HepG2 (cell line): ENCODE measurements at regions not wholly inside any gene's neighbourhood (a gene's known extent, or its start where the extent isn't known, plus 50 kb on each side); places are given as distances from the start of the nearest gene placed in this dataset.

ENCODE experiments used
- ATAC-seq: fragments of 200-7000 bp; cut with Tn5 transposase; 3 replicates; pipeline ENCODE4 v1.9.1; 2020; ENCODE audit warnings: mild to moderate bottlenecking, moderate library complexity
- BruUV-seq: library from RNA; stranded (reverse); fragments of 400-500 nt; replicated peaks from 2 replicates; lab custom pipeline; 2021; lab: Mats Ljungman, UMichigan
- CTCF ChIA-PET: fragments of 300-600 bp; formaldehyde crosslinking; extraction: SDS; loops from one replicate; lab custom pipeline; 2021; ENCODE audit warnings: low total read pairs, inconsistent platforms, low intra/inter-chr PET ratio; lab: Yijun Ruan, JAX
- POLR2A ChIA-PET: fragments of 350-600 bp; sonication (Branson Sonifier 250); formaldehyde crosslinking; loops from one replicate; lab custom pipeline; 2020; ENCODE audit warnings: antibody characterized with exemption, inconsistent platforms; lab: Yijun Ruan, JAX
- DNase-seq: peaks from one replicate; pipeline ENCODE4 v3.0.0-alpha.2; 2015; ENCODE audit warnings: low spot score
- FAIRE-seq: peaks from 3 replicates; lab custom pipeline; 2011; peaks lifted over from hg19 to GRCh38; lab: Jason Lieb, UNC
- H2AFZ ChIP-seq: one replicate; pipeline ENCODE4 v1.6.1; 2011; ENCODE audit warnings: low read length, inconsistent platforms
- H3K27ac ChIP-seq: fragments of 300-600 bp; 3 replicates; pipeline ENCODE4 v1.8.0; 2011; ENCODE audit warnings: mixed run types, mild to moderate bottlenecking, mixed read lengths, low read length, inconsistent platforms; ENCODE audit not compliant: insufficient read depth; ENCODE audit errors: extremely low read length
- H3K27me3 ChIP-seq, 2 experiments: fragments of 200-600 bp in 1 of 2; 2 replicates in 1 of 2; 3 replicates in 1 of 2; pipeline versions ENCODE4 v1.6.0 to v1.8.0; 2011; ENCODE audit warnings: low read length in 2 of 2, mild to moderate bottlenecking in 2 of 2, moderate library complexity in 2 of 2, inconsistent platforms in 1 of 2; ENCODE audit not compliant: insufficient read depth in 2 of 2, control insufficient read depth in 1 of 2
- H3K36me3 ChIP-seq, 2 experiments: fragments of 200-600 bp in 1 of 2; replicated peaks in 1 of 2; 2 replicates in 1 of 2; 3 replicates in 1 of 2; pipeline versions ENCODE4 v1.5.1 to v1.8.0; 2011; ENCODE audit warnings: low read length in 2 of 2, inconsistent platforms in 1 of 2; ENCODE audit not compliant: insufficient read depth in 2 of 2, control insufficient read depth in 1 of 2
- H3K4me1 ChIP-seq: 2 replicates; pipeline ENCODE4 v1.5.1; 2012; ENCODE audit warnings: low read length, inconsistent platforms; ENCODE audit not compliant: insufficient read depth
- H3K4me2 ChIP-seq: 2 replicates; pipeline ENCODE4 v1.6.0; 2011; ENCODE audit warnings: low read depth, low read length, inconsistent platforms
- H3K4me3 ChIP-seq, 3 experiments: fragments of 200-600 bp in 1 of 3; sonication (generic), shearing (Covaris generic) in 1 of 3; replicated peaks in 1 of 3; 2 replicates each; pipeline ENCODE4 v1.5.1; 2011 to 2016; ENCODE audit warnings: low read length in 3 of 3, inconsistent platforms in 2 of 3, low read depth in 2 of 3, mild to moderate bottlenecking in 2 of 3, control low read depth in 1 of 3, mixed read lengths in 1 of 3; ENCODE audit not compliant: insufficient read depth in 1 of 3
- H3K79me2 ChIP-seq: one replicate; pipeline ENCODE4 v1.6.1; 2011; ENCODE audit warnings: low read length, inconsistent platforms; ENCODE audit not compliant: insufficient read depth
- H3K9ac ChIP-seq: 2 replicates; pipeline ENCODE4 v1.6.0; 2011; ENCODE audit warnings: mild to moderate bottlenecking, low read depth, low read length, inconsistent platforms; ENCODE audit not compliant: insufficient read depth
- H3K9me3 ChIP-seq: 2 replicates; pipeline ENCODE4 v1.5.1; 2012; ENCODE audit warnings: mild to moderate bottlenecking, low read length
- H4K20me1 ChIP-seq: 2 replicates; pipeline ENCODE4 v1.6.0; 2011; ENCODE audit warnings: inconsistent platforms, mild to moderate bottlenecking, low read length, moderate library complexity; ENCODE audit not compliant: insufficient read depth
- ARID4A ChIP-seq: sonication (generic); formaldehyde crosslinking; IDR thresholded peaks from 2 replicates; pipeline ENCODE4 v1.5.0; 2020; ENCODE audit warnings: mild to moderate bottlenecking, missing genetic modification reagents, borderline replicate concordance
- HNRNPL ChIP-seq: fragments of 200-400 bp; formaldehyde crosslinking; IDR thresholded peaks from 2 replicates; pipeline ENCODE4 v1.6.1; 2017; ENCODE audit warnings: mild to moderate bottlenecking, low read depth, low read length
- IRF1 ChIP-seq: sonication (generic); formaldehyde crosslinking; IDR thresholded peaks from 2 replicates; pipeline ENCODE4 v1.4.0; 2020; ENCODE audit warnings: low read depth, mild to moderate bottlenecking, missing genetic modification reagents
- PRPF4 ChIP-seq: fragments of 200-400 bp; formaldehyde crosslinking; IDR thresholded peaks from 2 replicates; pipeline ENCODE4 v1.6.1; 2016; ENCODE audit warnings: low read length, low read depth; ENCODE audit not compliant: poor library complexity, severe bottlenecking
- RFX5 ChIP-seq: IDR thresholded peaks from 2 replicates; pipeline ENCODE4 v1.6.1; 2011; ENCODE audit warnings: low read depth, low read length, improper control_type of control experiment
- RNF219 ChIP-seq: sonication (generic); formaldehyde crosslinking; IDR thresholded peaks from 2 replicates; pipeline ENCODE4 v1.5.0; 2020; ENCODE audit warnings: mild to moderate bottlenecking, missing genetic modification reagents
- SRSF1 ChIP-seq: fragments of 200-400 bp; formaldehyde crosslinking; optimal IDR thresholded peaks from 2 replicates; pipeline ENCODE3; 2017; ENCODE audit warnings: mild to moderate bottlenecking, low read depth, low read length, moderate library complexity
- STAG1 ChIP-seq: sonication (generic); formaldehyde crosslinking; IDR thresholded peaks from 2 replicates; pipeline ENCODE4 v1.4.0; 2020; ENCODE audit warnings: missing genetic modification reagents
- SYNCRIP ChIP-seq: fragments of 200-400 bp; formaldehyde crosslinking; IDR thresholded peaks from 2 replicates; pipeline ENCODE4 v1.6.1; 2018; ENCODE audit warnings: mild to moderate bottlenecking, low read depth, low read length; ENCODE audit not compliant: insufficient read depth
- TAF15 ChIP-seq: fragments of 200-400 bp; formaldehyde crosslinking; IDR thresholded peaks from one replicate; pipeline ENCODE4 v1.6.1; 2018; ENCODE audit warnings: mild to moderate bottlenecking, low read depth, low read length; ENCODE audit not compliant: poor library complexity, severe bottlenecking
- ZFP36L2 ChIP-seq: sonication (generic); formaldehyde crosslinking; IDR thresholded peaks from 2 replicates; pipeline ENCODE4 v1.4.0; 2020; ENCODE audit warnings: missing genetic modification reagents
- ZFP41 ChIP-seq: sonication (generic); formaldehyde crosslinking; IDR thresholded peaks from 2 replicates; pipeline ENCODE4 v1.4.0; 2020; ENCODE audit warnings: mild to moderate bottlenecking, missing genetic modification reagents, borderline replicate concordance
- ZFP82 ChIP-seq: sonication (generic); formaldehyde crosslinking; IDR thresholded peaks from 2 replicates; pipeline ENCODE4 v1.5.1; 2020; ENCODE audit warnings: mild to moderate bottlenecking, missing genetic modification reagents, borderline replicate concordance
- ZNF124 ChIP-seq: sonication (generic); formaldehyde crosslinking; IDR thresholded peaks from 2 replicates; pipeline ENCODE4 v1.4.0; 2020; ENCODE audit warnings: missing genetic modification reagents
- ZNF292 ChIP-seq: sonication (generic); formaldehyde crosslinking; IDR thresholded peaks from 2 replicates; pipeline ENCODE4 v1.8.1; 2022; ENCODE audit warnings: mild to moderate bottlenecking, low read depth, missing genetic modification reagents, borderline replicate concordance
- ZNF34 ChIP-seq: sonication (generic); formaldehyde crosslinking; IDR thresholded peaks from 2 replicates; pipeline ENCODE4 v1.4.0; 2020; ENCODE audit warnings: mild to moderate bottlenecking, missing genetic modification reagents, borderline replicate concordance
- ZNF777 ChIP-seq: sonication (generic); formaldehyde crosslinking; IDR thresholded peaks from 2 replicates; pipeline ENCODE4 v1.4.0; 2020; ENCODE audit warnings: missing genetic modification reagents
- WGBS: methylation state at CpG from one replicate; pipeline ENCODE4 v1.1.6; 2017; ENCODE audit warnings: low lambda C conversion rate; 5-methylcytosine and 5-hydroxymethylcytosine counted together
- in situ Hi-C: cut with HindIII; loops from 2 replicates; pipeline ENCODE4 v1.10.0; 2017; ENCODE audit warnings: low pct_unique_long_range_greater_than_20kb; ENCODE audit not compliant: extremely low pct_ligation_motif_present
- intact Hi-C: fragments of 100-400 bp; cut with micrococcal nuclease; formaldehyde crosslinking; loops from one replicate; pipeline ENCODE4 v1.10.0; 2022; ENCODE audit not compliant: unreplicated experiment

- H3K79me2 ChIP-seq, result no peaks in the 10 kb centered on the region
Measured at GRCh38 chr4:29213020-29213419, 1507.1 kb upstream of the PCDH7 start.

More at GRCh38 chr4:29213020-29213419, 1507.1 kb upstream of the PCDH7 start:
- Histone ChIP-seq H3K4me2 (no peak overlapping the region), H4K20me1 (no peaks in the 10 kb centered on the region), H3K4me1 (no peaks in the 10 kb centered on the region), H3K9me3 (peaks cover 36% of the 10 kb centered on the region), H3K27me3 (no peaks in the 10 kb centered on the region), H2AFZ (no peak overlapping the region), H3K27ac (no peak overlapping the region), H3K4me3 (no peak overlapping the region), H3K9ac (no peak overlapping the region), H3K36me3 (no peaks in the 10 kb centered on the region)
- no TSS peak for BruUV-seq
- DNase-seq (no peak), ATAC-seq (no peak), FAIRE-seq (no peak)
- ChIA-PET POLR2A (no interaction called here), CTCF (no interaction called here)
- WGBS, result 0% methylated on average over 1 of the region's 1 CpG
- TF ChIP-seq ZFP82, result no peak
- TF ChIP-seq RFX5, result no peak
- TF ChIP-seq ZFP36L2 (CRISPR knock-in tag), result no peak
- TF ChIP-seq ZNF777, result no peak
- no peak for TF ChIP-seq RNF219
- TF ChIP-seq ARID4A (CRISPR knock-in tag), result no peak
- no peak for TF ChIP-seq ZNF124 (CRISPR knock-in tag)
- TF ChIP-seq STAG1 (CRISPR knock-in tag), result no peak
- no peak for TF ChIP-seq ZFP41 (CRISPR knock-in tag)
- TF ChIP-seq SRSF1, result no peak
- no peak for TF ChIP-seq SYNCRIP
- TF ChIP-seq ZNF34 (CRISPR knock-in tag), result no peak
- no peak for TF ChIP-seq TAF15
- no peak for TF ChIP-seq PRPF4
- no peak for TF ChIP-seq IRF1 (CRISPR knock-in tag)
- TF ChIP-seq HNRNPL, result no peak
- TF ChIP-seq ZNF292, result no peak
- in situ Hi-C loops (no loop called here), intact Hi-C loops (no loop called here)
